Stomach (tissue), 4 donors: ENCODE measurements at regions not wholly inside any gene's neighbourhood (a gene's known extent, or its start where the extent isn't known, plus 50 kb on each side); places are given as distances from the start of the nearest gene placed in this dataset.

Experiments
- CTCF ChIP-seq, 7 experiments: fragments of 450-650 bp in 4 of 7; fragments of 200-600 bp in 3 of 7; sonication (generic) in 3 of 7; IDR thresholded peaks; one replicate each; pipeline ENCODE4 v1.5.1; 2016 to 2019; ENCODE audit warnings: antibody characterized with exemption in 7 of 7, control low read depth in 2 of 7, mild to moderate bottlenecking in 1 of 7
- EP300 ChIP-seq: sonication (generic); formaldehyde crosslinking; IDR thresholded peaks from one replicate; pipeline ENCODE4 v1.6.1; 2017; ENCODE audit warnings: antibody characterized with exemption
- POLR2A ChIP-seq, 4 donors: fragments of 450-650 bp; IDR thresholded peaks; one replicate each; pipeline ENCODE4 v1.6.1; 2016; ENCODE audit warnings: antibody characterized with exemption in 4 of 4, control low read depth in 2 of 4, mild to moderate bottlenecking in 1 of 4, moderate library complexity in 1 of 4
- POLR2AphosphoS5 ChIP-seq, 3 donors: sonication (generic); formaldehyde crosslinking; IDR thresholded peaks; one replicate each; pipeline ENCODE4 v1.6.1; 2016; ENCODE audit warnings: antibody characterized with exemption in 3 of 3

- no peak for TF ChIP-seq CTCF (IDR thresholded peaks at IDR 0.05)
- no peak for TF ChIP-seq POLR2A (IDR thresholded peaks at IDR 0.05)
- TF ChIP-seq POLR2AphosphoS5 (IDR thresholded peaks at IDR 0.05), result peak in 2 of 3 donors; percentile 70 to 84
- TF ChIP-seq EP300, result no peak
These were observed 56.9 kb upstream of the TMPRSS2 start for GRCh38 chr21:41564871-41565274.
